ENCODE measurements at regions not wholly inside any gene's neighbourhood (a gene's known extent, or its start where the extent isn't known, plus 50 kb on each side); places are given as distances from the start of the nearest gene placed in this dataset.

DNA sequence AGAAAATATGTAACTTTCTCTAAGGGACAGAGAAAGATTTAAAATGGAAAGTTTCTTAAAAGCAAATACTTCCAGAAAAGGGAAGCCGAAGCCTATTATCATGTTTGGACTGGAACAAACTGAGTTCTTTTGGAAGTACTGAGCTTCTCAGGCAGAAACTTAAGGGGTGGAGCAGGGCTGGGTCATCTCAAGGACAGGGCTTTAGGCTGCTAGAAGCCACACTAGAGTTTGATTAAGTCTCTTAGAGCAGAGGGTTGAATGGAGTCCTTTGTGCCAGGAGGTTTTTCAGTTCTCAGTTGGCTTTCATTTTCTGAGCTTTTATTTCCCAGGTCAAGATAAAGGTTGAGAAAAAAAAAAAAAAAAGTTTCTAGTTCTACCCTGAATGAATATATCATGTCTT, 432.7 kb downstream of the SLITRK5 start:
- DNase-seq, result no peak

GRCh38 chr13:88104576-88104975, 433.4 kb downstream of the SLITRK5 start:
- DNase-seq, result no peak

DNA sequence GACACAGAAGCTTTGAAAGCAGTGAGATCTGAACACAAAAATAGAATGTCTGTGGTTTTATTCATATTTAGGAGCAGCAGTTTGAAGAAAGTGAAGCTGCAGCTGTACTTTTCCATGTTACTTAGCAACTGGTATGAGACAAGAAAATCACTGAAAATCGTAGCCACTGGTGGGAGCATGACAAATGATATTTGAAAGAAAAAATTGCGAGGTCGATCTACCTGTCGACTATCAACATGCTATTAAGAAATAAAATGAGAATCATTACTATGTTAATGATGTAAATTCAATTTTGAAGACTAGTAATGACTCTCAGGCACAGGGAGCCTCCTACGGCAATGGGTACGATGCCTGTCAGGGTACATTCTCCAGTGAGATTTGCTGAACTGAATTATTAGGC, 436.4 kb downstream of the SLITRK5 start:
- no peak for DNase-seq

DNA sequence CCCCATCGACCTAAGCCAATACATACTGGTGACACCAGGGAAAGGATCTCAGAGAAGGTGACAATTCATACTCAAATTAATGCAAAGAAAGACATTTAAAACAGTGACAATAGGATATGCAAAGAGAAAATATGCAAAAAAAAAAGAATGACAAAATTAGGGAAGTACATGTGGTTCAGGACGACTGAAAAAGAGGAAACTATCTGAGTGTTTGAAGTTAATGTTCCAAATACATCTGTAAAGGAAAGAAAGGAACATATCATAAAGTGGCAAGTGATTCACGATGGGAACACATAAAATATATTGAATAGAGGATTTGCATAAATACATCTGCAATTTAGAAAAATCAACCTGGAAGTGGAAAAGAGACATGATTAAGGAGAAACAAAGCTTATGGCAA, 441.4 kb downstream of the SLITRK5 start:
- peak; percentile 64 to 74 for DNase-seq

DNA sequence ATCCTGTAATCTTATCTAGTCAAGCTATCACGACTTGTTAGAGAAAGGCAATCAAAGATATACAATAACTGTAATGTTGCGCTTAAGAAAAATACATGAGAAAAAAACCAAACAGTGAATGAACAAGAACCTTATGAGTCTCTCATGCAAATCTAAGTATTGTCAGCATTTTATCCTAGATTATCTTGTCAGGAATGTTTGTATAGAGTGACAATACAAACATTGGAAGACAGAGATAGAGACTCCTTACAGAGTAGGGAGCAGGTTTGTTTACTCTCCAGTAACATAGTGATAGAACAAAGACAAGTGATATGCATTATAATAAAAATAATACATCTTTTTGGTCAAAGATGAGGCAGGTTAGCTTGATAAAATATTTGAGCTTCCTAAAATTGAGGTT, 444.8 kb downstream of the SLITRK5 start:
- DNase-seq, result no peak

DNA sequence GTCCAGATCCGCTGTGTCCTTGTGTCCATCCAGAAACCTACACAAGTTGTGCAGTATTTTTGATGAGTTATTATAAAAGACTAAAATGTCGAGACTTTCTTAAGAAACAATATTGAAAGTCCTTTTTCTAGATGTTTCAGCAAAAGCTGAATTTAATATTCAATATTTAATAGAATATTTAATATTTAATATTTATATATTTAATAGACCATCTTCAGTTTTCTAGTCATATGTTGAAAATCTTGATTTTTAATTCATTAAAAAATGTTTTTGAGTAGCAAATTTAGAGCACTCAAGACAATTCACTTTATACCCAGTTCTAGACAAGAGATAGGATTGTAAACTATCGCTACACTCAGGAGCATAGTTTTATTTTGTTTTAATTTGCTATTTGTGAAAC, 447.8 kb downstream of the SLITRK5 start:
- no peak for DNase-seq

GRCh38 chr13:88124142-88124541, 453.0 kb downstream of the SLITRK5 start:
- DNase-seq, result no peak

DNA sequence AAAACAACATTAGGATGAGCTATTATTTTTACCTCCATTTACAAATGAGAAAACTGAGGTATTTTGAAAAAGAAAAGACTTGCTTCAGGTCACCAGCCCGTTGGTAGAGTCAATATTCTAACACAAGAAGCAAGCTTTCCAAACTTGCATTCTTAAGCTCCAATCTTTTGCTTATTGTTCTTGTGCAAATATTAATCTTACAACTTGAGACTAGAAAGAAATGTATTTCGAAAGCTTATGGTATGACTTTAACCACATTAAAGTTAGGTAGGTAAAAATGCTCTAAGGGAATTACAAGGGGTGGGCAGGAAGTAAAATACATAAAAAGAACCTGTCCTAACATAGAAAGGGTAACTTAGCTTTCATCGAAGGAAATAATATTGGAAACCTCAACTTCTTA, 453.9 kb downstream of the SLITRK5 start:
- no peak for DNase-seq

DNA sequence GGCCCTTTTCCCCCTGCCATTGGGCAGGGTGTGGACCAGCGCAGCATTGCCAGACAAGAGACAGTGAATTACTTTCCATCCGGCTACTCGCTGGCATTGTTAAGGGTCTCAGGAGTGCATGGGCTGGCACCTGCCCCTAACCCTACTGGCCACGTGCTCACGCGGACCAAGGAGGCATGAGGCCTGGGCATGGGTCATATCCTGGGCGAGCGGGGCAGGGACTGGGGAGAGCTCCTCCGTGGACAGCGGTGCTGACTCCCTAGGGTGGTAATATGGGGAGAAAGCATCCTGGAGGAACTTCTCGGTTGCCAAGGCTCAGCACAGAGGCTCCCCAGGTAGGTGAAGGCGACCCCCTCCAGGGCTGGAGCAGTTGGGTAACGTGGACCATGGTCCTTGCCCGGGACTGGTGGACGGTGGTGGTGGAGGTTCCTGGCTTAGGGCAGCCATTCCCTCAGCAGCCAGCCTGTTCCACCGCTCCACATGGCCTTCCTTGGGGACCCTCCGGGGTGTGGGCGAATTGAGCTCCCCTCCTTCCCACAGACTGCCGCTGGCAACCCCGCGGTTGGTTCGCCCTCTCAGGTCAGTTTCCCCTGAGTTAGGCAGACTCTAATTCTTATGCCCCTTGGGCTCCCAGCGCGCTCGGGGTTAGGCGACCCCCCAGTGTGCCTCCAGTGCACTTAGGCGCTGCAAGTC, 465.1 kb downstream of the SLITRK5 start:
- no peak for DNase-seq

DNA sequence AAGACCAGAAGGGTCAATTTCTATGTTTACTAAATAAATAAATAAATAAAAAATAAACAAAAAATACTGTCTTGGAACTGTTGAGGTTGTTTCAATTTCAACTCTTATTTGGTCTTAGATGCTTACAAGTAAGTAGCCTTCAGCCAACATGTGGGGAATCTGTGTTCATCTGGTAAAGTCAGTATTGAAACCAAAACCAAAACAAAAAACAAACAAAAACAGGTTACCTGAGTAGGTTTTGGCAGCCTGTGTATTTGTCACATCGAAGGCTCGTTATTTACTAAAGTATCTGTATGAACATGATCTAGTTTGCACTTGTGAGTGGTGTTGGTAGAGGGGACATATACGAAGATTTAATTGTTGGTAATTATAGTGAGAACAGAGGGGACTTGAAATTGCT, 471.5 kb downstream of the SLITRK5 start:
- no peak for DNase-seq

- DNase-seq, result no peak
Measured at GRCh38 chr13:88144580-88144979, 473.4 kb downstream of the SLITRK5 start.

GRCh38 chr13:88153353-88153752, 482.2 kb downstream of the SLITRK5 start:
- DNase-seq, result no peak

DNA sequence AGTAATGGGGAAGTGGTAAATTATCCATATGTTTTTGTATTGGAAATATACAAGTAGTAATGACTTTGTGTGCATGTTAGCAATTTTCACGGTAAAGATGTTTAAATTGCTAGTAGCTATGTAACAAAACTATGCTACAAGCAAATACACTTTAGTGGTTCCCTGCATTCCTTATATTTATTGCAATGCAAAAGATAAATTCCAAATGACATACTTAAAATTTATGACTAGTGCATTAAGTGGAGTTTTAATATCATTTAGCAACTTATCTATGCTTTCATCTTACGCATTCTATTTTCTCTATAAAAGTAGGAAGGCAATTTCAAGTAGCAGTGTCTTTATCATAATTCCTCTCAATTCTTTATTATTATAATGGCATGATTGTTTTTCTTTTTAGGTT, 482.8 kb downstream of the SLITRK5 start:
- DNase-seq, result no peak

DNA sequence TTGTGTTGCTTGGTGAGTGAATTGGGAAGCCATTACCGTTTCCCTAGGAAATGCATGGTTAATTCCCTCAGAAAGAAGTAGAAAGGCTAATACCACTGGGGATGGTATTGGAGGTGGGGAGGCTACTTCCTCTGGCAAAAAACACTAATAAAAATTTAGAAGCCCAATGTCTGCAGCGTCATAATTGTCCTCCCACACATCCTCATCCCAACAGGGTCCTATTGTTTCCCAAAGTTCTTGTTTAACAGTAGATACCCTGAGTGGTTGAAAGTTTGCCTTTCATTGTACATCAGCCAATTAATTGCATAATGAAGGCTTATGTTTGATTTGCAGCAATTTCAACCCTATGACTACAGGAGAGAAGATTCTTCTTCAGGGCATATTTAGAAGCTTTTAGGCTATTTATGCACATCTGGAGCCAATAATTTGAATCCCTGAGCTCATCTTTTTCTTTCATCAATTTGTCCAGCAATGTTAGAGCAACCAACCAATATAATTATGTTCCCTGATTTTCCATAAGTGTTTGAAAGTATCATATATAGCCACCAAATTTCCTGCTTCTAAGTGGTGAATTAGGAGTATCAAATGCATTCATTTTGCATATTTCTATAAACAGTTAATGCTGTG, 491.0 kb downstream of the SLITRK5 start:
- DNase-seq, result no peak

DNA sequence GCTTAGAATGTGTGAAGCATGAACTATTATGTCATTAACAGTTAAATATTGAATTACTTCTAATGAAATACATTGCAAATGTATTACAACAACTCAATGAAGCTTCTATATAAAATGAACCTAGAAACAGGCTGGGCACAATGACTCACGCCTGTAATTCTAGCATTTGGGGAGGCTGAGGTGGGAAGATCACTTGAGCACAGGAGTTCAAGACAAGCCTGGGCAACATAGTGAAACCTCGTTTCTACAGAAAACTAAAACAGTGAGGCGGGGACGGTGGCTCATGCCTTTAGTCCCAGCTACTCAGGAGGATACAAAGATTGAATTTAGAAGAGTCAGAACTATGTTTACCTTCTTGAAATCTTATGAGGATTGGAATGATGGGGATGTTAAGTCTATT, 505.1 kb downstream of the SLITRK5 start:
- no peak for DNase-seq

DNA sequence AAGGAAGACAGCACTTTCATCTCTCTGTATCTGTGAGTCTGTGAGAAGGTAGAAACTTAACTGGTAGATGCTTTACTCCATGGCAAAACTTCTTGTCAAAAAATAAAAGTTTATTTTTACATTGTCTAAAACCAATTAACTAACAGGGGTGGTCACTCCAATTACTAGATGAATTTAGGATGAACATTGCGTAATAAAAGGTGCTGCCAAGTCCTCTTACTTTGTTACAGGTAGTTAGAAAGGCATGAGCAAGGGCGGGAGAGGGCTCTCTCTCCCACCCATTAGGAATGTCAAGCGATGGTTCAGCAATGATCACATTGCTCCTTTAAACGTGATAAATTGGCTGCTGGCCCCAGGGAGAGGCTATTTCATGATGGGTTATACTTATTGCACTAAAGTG, 512.3 kb downstream of the SLITRK5 start:
- DNase-seq, result no peak

- DNase-seq, result no peak
Measured at GRCh38 chr13:88188986-88189385, 517.8 kb downstream of the SLITRK5 start.

DNA sequence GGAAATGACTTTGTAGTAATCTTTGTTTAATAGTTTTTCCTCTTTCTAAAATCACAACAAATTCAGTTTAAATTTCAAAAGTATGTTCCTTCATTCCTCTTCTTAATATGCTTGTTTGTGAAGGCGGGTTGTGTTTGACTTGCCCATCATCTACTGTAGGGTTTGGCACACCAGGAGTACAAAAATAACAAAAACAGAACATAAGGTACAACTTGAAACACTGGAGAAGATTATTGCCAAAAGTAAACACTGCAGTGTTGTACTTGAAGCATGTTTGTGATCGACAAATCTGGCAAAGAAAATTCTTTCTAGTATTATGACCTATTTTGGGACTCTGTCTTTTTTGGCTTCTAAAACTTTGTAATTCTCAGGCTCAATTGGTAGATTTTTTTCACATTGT, 518.6 kb downstream of the SLITRK5 start:
- DNase-seq, result no peak

- no peak for DNase-seq
Measured at GRCh38 chr13:88196106-88196505, 524.9 kb downstream of the SLITRK5 start.

GRCh38 chr13:88217372-88217771, 546.2 kb downstream of the SLITRK5 start:
- DNase-seq, result no peak

DNA sequence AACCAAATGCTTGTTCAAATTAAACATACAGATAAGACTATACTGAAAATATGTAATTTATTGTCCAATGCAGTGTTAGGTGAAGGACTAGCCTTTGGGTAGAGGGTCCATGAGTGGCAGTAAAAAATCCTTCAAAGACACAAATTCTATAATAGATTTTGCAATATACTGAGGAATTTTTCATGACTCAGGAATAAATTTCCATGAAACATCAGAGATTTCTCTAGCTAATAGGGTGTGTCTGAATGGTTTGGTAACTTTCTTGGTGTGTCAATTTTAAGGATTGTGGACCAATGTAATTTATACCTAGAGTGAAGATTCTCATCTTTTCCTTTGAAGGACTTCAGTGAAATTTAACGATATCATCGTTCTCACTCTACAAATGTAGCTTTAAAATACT, 546.7 kb downstream of the SLITRK5 start:
- no peak for DNase-seq

- DNase-seq, result no peak
Measured at GRCh38 chr13:88223958-88224357, 552.8 kb downstream of the SLITRK5 start.

GRCh38 chr13:88235441-88235840, 564.3 kb downstream of the SLITRK5 start:
- DNase-seq, result no peak

GRCh38 chr13:88246239-88246638, 575.1 kb downstream of the SLITRK5 start:
- DNase-seq, result no peak

- DNase-seq, result no peak
Measured at GRCh38 chr13:88248393-88248792, 577.2 kb downstream of the SLITRK5 start.

All from AML-193 (cell line).